Glutamatergic neuron (in vitro differentiated cells): ENCODE measurements at regions not wholly inside any gene's neighbourhood (a gene's known extent, or its start where the extent isn't known, plus 50 kb on each side); places are given as distances from the start of the nearest gene placed in this dataset.
"Not testable (repeated sequence)": the region's sequence is repeated elsewhere in the genome, so short reads cannot be mapped to it uniquely, and the experiment has no call there.

ENCODE experiments used
- DNase-seq: peaks from one replicate; pipeline ENCODE4 v3.0.0; 2022
- H3K27ac Mint-ChIP-seq: one replicate; pipeline ENCODE4 v1.8.0; 2020; ENCODE audit warnings: mild to moderate bottlenecking, mixed read lengths, inconsistent platforms; ENCODE audit not compliant: unreplicated experiment
- H3K27me3 Mint-ChIP-seq: one replicate; pipeline ENCODE4 v1.8.0; 2020; ENCODE audit warnings: mild to moderate bottlenecking, moderate library complexity, mixed read lengths, inconsistent platforms; ENCODE audit not compliant: unreplicated experiment
- H3K36me3 Mint-ChIP-seq: one replicate; pipeline ENCODE4 v1.8.0; 2020; ENCODE audit warnings: mild to moderate bottlenecking, mixed read lengths, inconsistent platforms; ENCODE audit not compliant: unreplicated experiment
- H3K4me1 Mint-ChIP-seq: one replicate; pipeline ENCODE4 v1.8.0; 2020; ENCODE audit warnings: mild to moderate bottlenecking, low read depth, mixed read lengths, inconsistent platforms; ENCODE audit not compliant: unreplicated experiment
- H3K4me3 Mint-ChIP-seq: one replicate; pipeline ENCODE4 v1.8.0; 2020; ENCODE audit warnings: mild to moderate bottlenecking, mixed read lengths, inconsistent platforms; ENCODE audit not compliant: unreplicated experiment
- H3K9me3 Mint-ChIP-seq: one replicate; pipeline ENCODE4 v1.8.0; 2020; ENCODE audit warnings: mild to moderate bottlenecking, moderate library complexity, mixed read lengths, inconsistent platforms; ENCODE audit not compliant: unreplicated experiment
- CTCF ChIP-seq: fragments of 200-600 bp; sonication (generic); IDR thresholded peaks from one replicate; pipeline ENCODE4 v1.5.0; 2021; ENCODE audit not compliant: partially characterized antibody, unreplicated experiment

- no peaks in the 10 kb centered on the region for H3K36me3 Mint-ChIP-seq
- no peak for DNase-seq
- H3K4me3 Mint-ChIP-seq, result no peak overlapping the region
- H3K27me3 Mint-ChIP-seq, result no peaks in the 10 kb centered on the region
- no peaks in the 10 kb centered on the region for H3K4me1 Mint-ChIP-seq
- H3K27ac Mint-ChIP-seq, result no peak overlapping the region
- H3K9me3 Mint-ChIP-seq, result no peaks in the 10 kb centered on the region
- TF ChIP-seq CTCF, result no peak
Observed at GRCh38 chr2:14079576-14079975, 552.9 kb upstream of the LRATD1 start.

GRCh38 chr2:14081521-14081920 lies 551.0 kb upstream of the LRATD1 start:
- Mint-ChIP-seq H3K36me3 (no peaks in the 10 kb centered on the region), H3K9me3 (no peaks in the 10 kb centered on the region), H3K27ac (no peak overlapping the region), H3K4me1 (no peaks in the 10 kb centered on the region), H3K27me3 (no peaks in the 10 kb centered on the region), H3K4me3 (no peak overlapping the region)
- no peak for DNase-seq
- TF ChIP-seq CTCF, result no peak

- Mint-ChIP-seq H3K4me3 (no peak overlapping the region), H3K27ac (no peak overlapping the region), H3K27me3 (no peaks in the 10 kb centered on the region), H3K4me1 (no peaks in the 10 kb centered on the region), H3K36me3 (no peaks in the 10 kb centered on the region), H3K9me3 (no peaks in the 10 kb centered on the region)
- TF ChIP-seq CTCF, result no peak
- no peak for DNase-seq
Observed at GRCh38 chr2:14082640-14083039, 549.9 kb upstream of the LRATD1 start.

GRCh38 chr2:14094592-14094991 lies 537.9 kb upstream of the LRATD1 start:
- no peaks in the 10 kb centered on the region for H3K4me1 Mint-ChIP-seq
- DNase-seq, result no peak
- no peak for TF ChIP-seq CTCF
- no peak overlapping the region for H3K27ac Mint-ChIP-seq
- H3K4me3 Mint-ChIP-seq, result no peak overlapping the region
- no peaks in the 10 kb centered on the region for H3K27me3 Mint-ChIP-seq
- H3K9me3 Mint-ChIP-seq, result peaks cover 1% of the 10 kb centered on the region
- H3K36me3 Mint-ChIP-seq, result peaks cover 4% of the 10 kb centered on the region

- not testable (repeated sequence) for H3K4me3 Mint-ChIP-seq, DNase-seq, H3K9me3 Mint-ChIP-seq, H3K27me3 Mint-ChIP-seq, H3K27ac Mint-ChIP-seq, H3K36me3 Mint-ChIP-seq, H3K4me1 Mint-ChIP-seq
Observed at GRCh38 chr2:14099101-14099500, 533.4 kb upstream of the LRATD1 start.

GRCh38 chr2:14114275-14114674 lies 518.2 kb upstream of the LRATD1 start:
- Mint-ChIP-seq H3K4me3 (no peak overlapping the region), H3K9me3 (no peaks in the 10 kb centered on the region), H3K36me3 (no peaks in the 10 kb centered on the region), H3K27me3 (peaks cover 3% of the 10 kb centered on the region), H3K4me1 (no peaks in the 10 kb centered on the region), H3K27ac (no peak overlapping the region)
- DNase-seq, result no peak
- TF ChIP-seq CTCF, result no peak
